ENCODE measurements at regions not wholly inside any gene's neighbourhood (a gene's known extent, or its start where the extent isn't known, plus 50 kb on each side); places are given as distances from the start of the nearest gene placed in this dataset.

GRCh38 chr2:103025056-103025455 is 263.2 kb downstream of the TMEM182 start:
- Histone ChIP-seq H3K27ac (ENCODE audit: poor library complexity, severe bottlenecking) (no peak overlapping the region), H3K4me3 (ENCODE audit: severe bottlenecking) (no peak overlapping the region), H3K4me1 (ENCODE audit: insufficient read depth, poor library complexity, severe bottlenecking) (no peaks in the 10 kb centered on the region), H3K36me3 (ENCODE audit: low read depth) (no peaks in the 10 kb centered on the region), H3K9me3 (ENCODE audit: severe bottlenecking) (no peaks in the 10 kb centered on the region), H3K27me3 (ENCODE audit: insufficient read depth, poor library complexity, severe bottlenecking) (peaks cover 4% of the 10 kb centered on the region)
- no peak for TF ChIP-seq CTCF (IDR thresholded peaks at IDR 0.05; ENCODE audit: poor library complexity, severe bottlenecking)
- ATAC-seq (ENCODE audit: low read depth) (no peak), DNase-seq (ENCODE audit: low spot score) (no peak)

GRCh38 chr2:103028181-103028580 is 266.4 kb downstream of the TMEM182 start:
- Histone ChIP-seq H3K4me1 (ENCODE audit: insufficient read depth, poor library complexity, severe bottlenecking) (no peaks in the 10 kb centered on the region), H3K9me3 (ENCODE audit: severe bottlenecking) (no peaks in the 10 kb centered on the region), H3K27me3 (ENCODE audit: insufficient read depth, poor library complexity, severe bottlenecking) (peaks cover 4% of the 10 kb centered on the region), H3K27ac (ENCODE audit: poor library complexity, severe bottlenecking) (no peak overlapping the region), H3K36me3 (ENCODE audit: low read depth) (no peaks in the 10 kb centered on the region), H3K4me3 (ENCODE audit: severe bottlenecking) (no peak overlapping the region)
- ATAC-seq (ENCODE audit: low read depth), result no peak
- no peak for DNase-seq (ENCODE audit: low spot score)
- TF ChIP-seq CTCF (IDR thresholded peaks at IDR 0.05; ENCODE audit: poor library complexity, severe bottlenecking), result no peak
